22Rv1 (cell line): ENCODE measurements at regions not wholly inside any gene's neighbourhood (a gene's known extent, or its start where the extent isn't known, plus 50 kb on each side); places are given as distances from the start of the nearest gene placed in this dataset.

Experiments
- ZFX ChIP-seq: fragments of 450-650 bp; IDR thresholded peaks from 2 replicates; pipeline ENCODE4 v1.6.1; 2017; ENCODE audit warnings: antibody characterized with exemption, borderline replicate concordance
- TF ChIP-seq, protein P1 (sequence below): fragments of 450-650 bp; IDR thresholded peaks from 2 replicates; pipeline ENCODE4 v1.5.1; 2017; ENCODE audit warnings: mild to moderate bottlenecking

DNA sequence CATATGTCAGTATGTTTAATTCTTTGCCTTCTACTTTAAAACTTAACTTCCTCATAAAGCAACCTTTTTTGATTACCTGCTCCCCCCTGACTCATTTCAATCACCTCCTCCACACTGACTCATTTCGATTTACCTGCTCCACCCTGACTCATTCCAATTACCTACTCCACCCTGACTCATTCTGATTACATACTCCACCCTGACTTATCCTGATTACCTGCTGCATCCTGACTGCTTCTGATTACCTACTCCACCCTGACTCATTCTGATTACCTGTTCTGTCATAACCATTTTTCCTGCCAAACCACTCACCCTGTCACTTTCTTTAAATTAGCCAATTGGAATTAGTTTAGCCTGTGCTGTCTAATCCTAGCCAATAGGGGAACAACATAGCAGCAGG, 263.6 kb downstream of the DDX3Y start:
- TF ChIP-seq, protein P1, sequence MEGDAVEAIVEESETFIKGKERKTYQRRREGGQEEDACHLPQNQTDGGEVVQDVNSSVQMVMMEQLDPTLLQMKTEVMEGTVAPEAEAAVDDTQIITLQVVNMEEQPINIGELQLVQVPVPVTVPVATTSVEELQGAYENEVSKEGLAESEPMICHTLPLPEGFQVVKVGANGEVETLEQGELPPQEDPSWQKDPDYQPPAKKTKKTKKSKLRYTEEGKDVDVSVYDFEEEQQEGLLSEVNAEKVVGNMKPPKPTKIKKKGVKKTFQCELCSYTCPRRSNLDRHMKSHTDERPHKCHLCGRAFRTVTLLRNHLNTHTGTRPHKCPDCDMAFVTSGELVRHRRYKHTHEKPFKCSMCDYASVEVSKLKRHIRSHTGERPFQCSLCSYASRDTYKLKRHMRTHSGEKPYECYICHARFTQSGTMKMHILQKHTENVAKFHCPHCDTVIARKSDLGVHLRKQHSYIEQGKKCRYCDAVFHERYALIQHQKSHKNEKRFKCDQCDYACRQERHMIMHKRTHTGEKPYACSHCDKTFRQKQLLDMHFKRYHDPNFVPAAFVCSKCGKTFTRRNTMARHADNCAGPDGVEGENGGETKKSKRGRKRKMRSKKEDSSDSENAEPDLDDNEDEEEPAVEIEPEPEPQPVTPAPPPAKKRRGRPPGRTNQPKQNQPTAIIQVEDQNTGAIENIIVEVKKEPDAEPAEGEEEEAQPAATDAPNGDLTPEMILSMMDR = no peak
- TF ChIP-seq ZFX = no peak
